WERI-Rb-1 (cell line): ENCODE measurements at regions not wholly inside any gene's neighbourhood (a gene's known extent, or its start where the extent isn't known, plus 50 kb on each side); places are given as distances from the start of the nearest gene placed in this dataset.

Experiments used
- DNase-seq: peaks from one replicate; pipeline ENCODE4 v3.0.0-alpha.2; 2020
- H3K27ac ChIP-seq: fragments of 250-450 bp; sonication (Bioruptor Pico); 2 replicates; pipeline ENCODE4 v1.5.1; 2020; ENCODE audit warnings: mild to moderate bottlenecking, moderate library complexity
- H3K27me3 ChIP-seq: fragments of 250-450 bp; sonication (Bioruptor Pico); 2 replicates; pipeline ENCODE4 v1.5.1; 2021; ENCODE audit warnings: mild to moderate bottlenecking, low read depth, moderate library complexity; ENCODE audit not compliant: insufficient read depth, severe bottlenecking
- H3K36me3 ChIP-seq: fragments of 250-450 bp; sonication (Bioruptor Pico); 2 replicates; pipeline ENCODE4 v1.5.1; 2020; ENCODE audit warnings: mild to moderate bottlenecking, moderate library complexity
- H3K4me3 ChIP-seq: 2 replicates; pipeline ENCODE4 v1.5.1; 2011; ENCODE audit warnings: low read depth, mild to moderate bottlenecking, control low read depth, low read length
- H3K9me3 ChIP-seq: fragments of 250-450 bp; sonication (Bioruptor Pico); 2 replicates; pipeline ENCODE4 v1.5.1; 2021; ENCODE audit warnings: mild to moderate bottlenecking, moderate library complexity; ENCODE audit not compliant: severe bottlenecking
- TF ChIP-seq, protein P1 (sequence below): IDR thresholded peaks from 2 replicates; pipeline ENCODE4 v1.5.1; 2011; ENCODE audit warnings: low read depth, mild to moderate bottlenecking, control low read depth, inconsistent platforms, low read length

DNA sequence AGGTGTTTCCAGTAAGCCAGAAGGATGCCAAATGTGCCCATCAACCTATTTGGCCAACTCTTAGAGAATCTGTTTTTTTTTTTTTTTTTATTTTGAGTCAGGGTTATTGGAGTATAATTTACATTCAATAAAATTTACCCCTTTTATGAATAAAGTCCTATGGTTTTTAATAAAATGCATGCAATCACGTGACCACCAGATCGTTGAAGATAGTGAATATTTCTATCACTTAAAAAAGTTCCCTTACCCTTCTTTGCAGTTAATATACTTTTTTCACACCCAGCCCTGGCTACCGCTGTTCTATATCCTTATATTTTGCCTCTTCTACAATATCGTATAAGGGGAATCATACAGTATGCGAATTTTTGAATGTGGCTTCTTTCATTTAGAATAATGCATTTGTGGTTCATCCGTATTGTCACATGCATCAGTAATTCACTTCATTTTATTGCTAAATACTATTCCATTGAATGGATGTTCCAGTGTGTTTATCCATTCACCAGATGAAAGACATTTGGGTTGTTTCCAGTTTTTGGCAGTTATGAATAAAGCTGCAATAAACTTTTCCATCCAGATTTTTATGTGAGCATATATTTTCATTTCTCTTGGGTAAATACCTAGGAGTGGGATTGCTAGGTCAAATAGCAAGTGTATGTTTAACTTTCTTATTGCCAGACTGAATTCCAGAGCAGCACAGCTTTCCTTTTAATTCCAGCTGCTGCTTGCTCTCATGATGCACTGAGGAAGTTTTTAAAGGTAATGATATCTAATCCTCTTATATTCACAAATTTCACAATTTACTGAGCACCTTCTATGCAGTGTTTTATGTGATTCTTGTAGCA, 156.3 kb upstream of the NT5C1B start:
- DNase-seq: no peak
- H3K4me3 ChIP-seq: no peak overlapping the region
- H3K9me3 ChIP-seq: no peaks in the 10 kb centered on the region
- peaks cover 71% of the 10 kb centered on the region for H3K27me3 ChIP-seq
- TF ChIP-seq, protein P1, sequence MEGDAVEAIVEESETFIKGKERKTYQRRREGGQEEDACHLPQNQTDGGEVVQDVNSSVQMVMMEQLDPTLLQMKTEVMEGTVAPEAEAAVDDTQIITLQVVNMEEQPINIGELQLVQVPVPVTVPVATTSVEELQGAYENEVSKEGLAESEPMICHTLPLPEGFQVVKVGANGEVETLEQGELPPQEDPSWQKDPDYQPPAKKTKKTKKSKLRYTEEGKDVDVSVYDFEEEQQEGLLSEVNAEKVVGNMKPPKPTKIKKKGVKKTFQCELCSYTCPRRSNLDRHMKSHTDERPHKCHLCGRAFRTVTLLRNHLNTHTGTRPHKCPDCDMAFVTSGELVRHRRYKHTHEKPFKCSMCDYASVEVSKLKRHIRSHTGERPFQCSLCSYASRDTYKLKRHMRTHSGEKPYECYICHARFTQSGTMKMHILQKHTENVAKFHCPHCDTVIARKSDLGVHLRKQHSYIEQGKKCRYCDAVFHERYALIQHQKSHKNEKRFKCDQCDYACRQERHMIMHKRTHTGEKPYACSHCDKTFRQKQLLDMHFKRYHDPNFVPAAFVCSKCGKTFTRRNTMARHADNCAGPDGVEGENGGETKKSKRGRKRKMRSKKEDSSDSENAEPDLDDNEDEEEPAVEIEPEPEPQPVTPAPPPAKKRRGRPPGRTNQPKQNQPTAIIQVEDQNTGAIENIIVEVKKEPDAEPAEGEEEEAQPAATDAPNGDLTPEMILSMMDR: no peak
- no peak overlapping the region for H3K27ac ChIP-seq
- no peaks in the 10 kb centered on the region for H3K36me3 ChIP-seq

DNA sequence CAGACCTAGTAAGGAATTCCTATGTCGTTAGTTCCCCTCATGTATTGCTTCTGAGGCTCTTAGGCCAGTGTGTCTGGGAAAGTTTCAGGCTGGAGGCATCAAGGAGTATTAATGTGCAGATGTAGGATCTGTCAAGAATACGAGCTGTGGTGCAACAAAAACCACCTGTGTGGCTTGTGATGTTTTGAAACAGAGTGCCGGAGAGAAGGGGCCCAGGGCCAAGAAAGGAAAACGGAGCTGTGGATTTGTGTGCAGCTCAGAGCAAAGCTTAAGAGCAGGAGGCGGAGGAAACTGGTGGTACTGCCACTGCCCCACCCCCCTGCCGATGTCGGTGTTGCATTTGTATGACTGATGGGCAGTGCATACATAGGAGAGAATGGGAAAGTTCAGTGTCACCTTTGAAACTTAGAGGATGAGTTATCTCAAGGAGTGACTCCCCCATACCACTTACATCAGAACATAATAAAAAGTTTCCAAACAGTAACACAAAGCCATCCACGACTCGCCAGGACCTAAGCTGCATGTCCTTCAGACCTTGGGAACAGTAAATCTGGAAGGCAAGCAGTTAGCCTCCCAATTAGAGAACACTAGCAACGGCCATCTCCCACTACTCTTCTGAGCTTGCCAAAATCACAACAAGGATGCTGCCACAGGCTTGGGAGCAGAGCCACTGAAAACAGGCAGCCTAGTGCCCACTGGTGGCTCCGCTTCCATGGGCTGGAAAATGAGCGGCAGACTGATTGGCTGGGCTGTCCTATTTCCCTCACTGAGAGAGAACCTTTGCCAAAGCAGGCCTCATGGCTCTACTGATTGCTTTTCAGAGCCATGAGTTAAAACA, 152.7 kb upstream of the NT5C1B start:
- DNase-seq: no peak
- peaks cover 54% of the 10 kb centered on the region for H3K27me3 ChIP-seq
- no peaks in the 10 kb centered on the region for H3K9me3 ChIP-seq
- H3K4me3 ChIP-seq: no peak overlapping the region
- H3K27ac ChIP-seq: no peak overlapping the region
- TF ChIP-seq, protein P1: 0 out of 2 replicates have a peak, but pooled peaks have one; percentile 19
- no peaks in the 10 kb centered on the region for H3K36me3 ChIP-seq

- Histone ChIP-seq H3K36me3 (no peaks in the 10 kb centered on the region), H3K27ac (no peak overlapping the region), H3K4me3 (no peak overlapping the region), H3K9me3 (no peaks in the 10 kb centered on the region), H3K27me3 (peaks cover 47% of the 10 kb centered on the region)
- no peak for DNase-seq
- TF ChIP-seq, protein P1: no peak
These were observed 151.8 kb upstream of the NT5C1B start for GRCh38 chr2:18741191-18741590.

- H3K27me3 ChIP-seq: peaks cover 47% of the 10 kb centered on the region
- TF ChIP-seq, protein P1: no peak
- H3K27ac ChIP-seq: no peak overlapping the region
- no peaks in the 10 kb centered on the region for H3K9me3 ChIP-seq
- H3K4me3 ChIP-seq: no peak overlapping the region
- no peaks in the 10 kb centered on the region for H3K36me3 ChIP-seq
- no peak for DNase-seq
These were observed 151.1 kb upstream of the NT5C1B start for GRCh38 chr2:18740474-18740881.

- Histone ChIP-seq H3K4me3 (no peak overlapping the region), H3K36me3 (no peaks in the 10 kb centered on the region), H3K27ac (no peak overlapping the region), H3K27me3 (peaks cover 34% of the 10 kb centered on the region), H3K9me3 (peaks cover 3% of the 10 kb centered on the region)
- DNase-seq: no peak
- TF ChIP-seq, protein P1: no peak
These were observed 142.3 kb upstream of the NT5C1B start for GRCh38 chr2:18731666-18732065.
